ENCODE measurements at regions not wholly inside any gene's neighbourhood (a gene's known extent, or its start where the extent isn't known, plus 50 kb on each side); places are given as distances from the start of the nearest gene placed in this dataset.
A peak's percentile ranks its signal among the peaks of the same experiment; 100 is the strongest.

- TF ChIP-seq EZH2 (IDR thresholded peaks at IDR 0.05) (no peak), POLR2AphosphoS5 (IDR thresholded peaks at IDR 0.05; ENCODE audit: borderline replicate concordance, low read depth, low read length) (no peak), FOXP2 (optimal IDR thresholded peaks at IDR 0.05; ENCODE audit: control extremely low read depth, extremely low read length, insufficient read depth) (no peak)
- no peak overlapping the region for H3K4me3 ChIP-seq
- DNase-seq (ENCODE audit: low read depth, low spot score), result no peak
- H3K27ac ChIP-seq, result peak overlapping the region; percentile 22; the same call in 1 of the 2 replicates
- no peaks in the 10 kb centered on the region for H3K9me3 ChIP-seq (ENCODE audit: low read depth, low read length)
- H3K36me3 ChIP-seq (ENCODE audit: insufficient read depth, low read length), result no peaks in the 10 kb centered on the region
- no peak overlapping the region for H3K9ac ChIP-seq (ENCODE audit: insufficient read length)
Measured at GRCh38 chr13:85610024-85610423, 189.2 kb downstream of the SLITRK6 start.

GRCh38 chr13:85608255-85608829 lies 190.9 kb downstream of the SLITRK6 start:
- Histone ChIP-seq H3K36me3 (ENCODE audit: insufficient read depth, low read length) (no peaks in the 10 kb centered on the region), H3K27ac (no peak overlapping the region), H3K4me3 (no peak overlapping the region), H3K9me3 (ENCODE audit: low read depth, low read length) (no peaks in the 10 kb centered on the region), H3K9ac (ENCODE audit: insufficient read length) (no peak overlapping the region)
- TF ChIP-seq POLR2AphosphoS5 (IDR thresholded peaks at IDR 0.05; ENCODE audit: borderline replicate concordance, low read depth, low read length) (no peak), EZH2 (IDR thresholded peaks at IDR 0.05) (no peak), FOXP2 (optimal IDR thresholded peaks at IDR 0.05; ENCODE audit: control extremely low read depth, extremely low read length, insufficient read depth) (no peak)
- DNase-seq (ENCODE audit: low read depth, low spot score), result no peak

GRCh38 chr13:85603735-85604134 lies 195.5 kb downstream of the SLITRK6 start:
- no peak overlapping the region for H3K4me3 ChIP-seq
- no peak overlapping the region for H3K27ac ChIP-seq
- no peak for DNase-seq (ENCODE audit: low read depth, low spot score)
- H3K36me3 ChIP-seq (ENCODE audit: insufficient read depth, low read length), result no peaks in the 10 kb centered on the region
- TF ChIP-seq EZH2 (IDR thresholded peaks at IDR 0.05) (no peak), FOXP2 (optimal IDR thresholded peaks at IDR 0.05; ENCODE audit: control extremely low read depth, extremely low read length, insufficient read depth) (no peak), POLR2AphosphoS5 (IDR thresholded peaks at IDR 0.05; ENCODE audit: borderline replicate concordance, low read depth, low read length) (no peak)
- no peak overlapping the region for H3K9ac ChIP-seq (ENCODE audit: insufficient read length)
- no peaks in the 10 kb centered on the region for H3K9me3 ChIP-seq (ENCODE audit: low read depth, low read length)

DNA sequence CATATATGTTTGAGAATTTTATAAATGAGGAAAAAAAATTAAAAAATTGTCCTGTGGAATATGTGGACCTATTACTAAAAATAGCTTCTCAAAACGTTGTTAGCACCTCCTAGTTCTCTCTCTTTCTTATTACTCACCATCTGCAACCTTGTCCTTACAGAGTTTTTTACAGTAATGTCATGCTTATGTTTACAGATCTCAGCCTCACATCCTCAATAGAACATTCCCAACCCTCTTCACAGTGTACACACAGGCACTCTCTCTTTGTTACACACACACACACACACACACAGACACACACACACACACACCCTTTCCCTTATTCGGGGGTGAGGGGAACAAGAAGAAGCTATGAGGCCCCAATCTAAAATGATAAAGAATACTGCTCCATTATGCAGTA lies 197.7 kb downstream of the SLITRK6 start:
- H3K9me3 ChIP-seq (ENCODE audit: low read depth, low read length), result no peaks in the 10 kb centered on the region

DNA sequence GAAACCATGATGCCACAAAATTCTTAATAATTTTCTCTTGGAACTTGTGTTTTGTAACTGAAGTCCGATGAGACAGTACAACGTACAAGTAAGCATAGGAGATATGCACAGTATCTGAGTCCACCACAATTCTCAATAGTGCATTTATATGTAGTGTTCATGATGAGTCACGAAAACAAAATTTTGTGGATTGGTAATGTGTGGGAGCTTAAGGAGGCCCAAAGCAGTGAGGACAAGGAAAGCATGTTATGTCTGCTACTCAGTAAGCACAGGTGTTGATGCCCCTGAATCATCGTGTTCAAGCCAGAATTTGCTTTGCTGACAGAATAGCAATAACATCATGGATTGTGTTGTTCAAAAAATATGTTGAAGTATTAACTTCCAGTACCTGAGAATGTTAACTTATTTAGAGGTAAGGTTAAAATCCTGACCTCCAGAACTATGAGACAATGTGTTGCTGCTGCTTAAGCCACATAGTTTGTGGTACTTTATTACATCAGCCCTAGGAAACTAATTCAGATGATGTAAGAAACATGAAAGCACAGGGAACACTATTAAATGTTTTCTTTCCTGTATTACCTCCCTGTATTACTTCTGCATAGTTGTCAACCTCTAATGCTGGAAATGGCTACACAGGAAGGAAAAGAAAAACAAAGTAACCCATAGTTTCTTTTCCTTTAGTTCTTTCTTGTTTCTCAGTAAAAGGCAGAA lies 201.3 kb downstream of the SLITRK6 start:
- no peak for DNase-seq (ENCODE audit: low read depth, low spot score)
- no peak overlapping the region for H3K27ac ChIP-seq
- H3K36me3 ChIP-seq (ENCODE audit: insufficient read depth, low read length), result no peaks in the 10 kb centered on the region
- H3K9me3 ChIP-seq (ENCODE audit: low read depth, low read length), result no peaks in the 10 kb centered on the region
- H3K4me3 ChIP-seq, result no peak overlapping the region
- no peak for TF ChIP-seq POLR2AphosphoS5 (IDR thresholded peaks at IDR 0.05; ENCODE audit: borderline replicate concordance, low read depth, low read length)
- TF ChIP-seq EZH2 (IDR thresholded peaks at IDR 0.05), result no peak
- TF ChIP-seq FOXP2 (optimal IDR thresholded peaks at IDR 0.05; ENCODE audit: control extremely low read depth, extremely low read length, insufficient read depth), result no peak
- no peak overlapping the region for H3K9ac ChIP-seq (ENCODE audit: insufficient read length)

More for the DNA sequence above, 197.7 kb downstream of the SLITRK6 start:
- no peak for DNase-seq (ENCODE audit: low read depth, low spot score)
- Histone ChIP-seq H3K9ac (ENCODE audit: insufficient read length) (no peak overlapping the region), H3K27ac (no peak overlapping the region), H3K4me3 (no peak overlapping the region), H3K36me3 (ENCODE audit: insufficient read depth, low read length) (no peaks in the 10 kb centered on the region)
- TF ChIP-seq POLR2AphosphoS5 (IDR thresholded peaks at IDR 0.05; ENCODE audit: borderline replicate concordance, low read depth, low read length) (no peak), FOXP2 (optimal IDR thresholded peaks at IDR 0.05; ENCODE audit: control extremely low read depth, extremely low read length, insufficient read depth) (no peak), EZH2 (IDR thresholded peaks at IDR 0.05) (no peak)

DNA sequence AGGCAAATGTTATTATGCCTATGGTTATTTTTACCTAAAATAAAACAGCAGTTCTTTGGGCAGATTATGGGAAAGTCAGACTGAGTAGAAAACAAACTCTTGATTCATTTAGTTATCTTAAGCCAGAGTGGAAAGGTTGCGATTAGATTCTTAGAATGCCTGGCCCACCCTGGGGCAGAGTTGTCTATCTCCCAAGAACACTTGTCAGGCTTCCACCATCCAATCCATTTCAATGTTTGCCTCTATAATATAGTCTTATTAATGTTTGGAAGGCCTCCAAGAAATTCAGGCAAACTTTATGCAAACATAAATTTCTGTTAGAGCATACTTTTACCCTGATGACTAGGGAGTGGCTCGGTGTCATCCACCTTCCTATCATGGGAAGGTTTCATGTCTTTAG lies 207.0 kb downstream of the SLITRK6 start:
- Histone ChIP-seq H3K9ac (ENCODE audit: insufficient read length) (no peak overlapping the region), H3K27ac (no peak overlapping the region), H3K9me3 (ENCODE audit: low read depth, low read length) (no peaks in the 10 kb centered on the region; the same call in 1 of the 2 replicates), H3K4me3 (no peak overlapping the region), H3K36me3 (ENCODE audit: insufficient read depth, low read length) (no peaks in the 10 kb centered on the region)
- TF ChIP-seq FOXP2 (optimal IDR thresholded peaks at IDR 0.05; ENCODE audit: control extremely low read depth, extremely low read length, insufficient read depth) (no peak), EZH2 (IDR thresholded peaks at IDR 0.05) (no peak), POLR2AphosphoS5 (IDR thresholded peaks at IDR 0.05; ENCODE audit: borderline replicate concordance, low read depth, low read length) (no peak)
- no peak for DNase-seq (ENCODE audit: low read depth, low spot score)

- H3K27ac ChIP-seq, result no peak overlapping the region
- no peak for DNase-seq (ENCODE audit: low read depth, low spot score)
- no peak overlapping the region for H3K9ac ChIP-seq (ENCODE audit: insufficient read length)
- TF ChIP-seq EZH2 (IDR thresholded peaks at IDR 0.05) (no peak), POLR2AphosphoS5 (IDR thresholded peaks at IDR 0.05; ENCODE audit: borderline replicate concordance, low read depth, low read length) (no peak), FOXP2 (optimal IDR thresholded peaks at IDR 0.05; ENCODE audit: control extremely low read depth, extremely low read length, insufficient read depth) (no peak)
- no peaks in the 10 kb centered on the region for H3K36me3 ChIP-seq (ENCODE audit: insufficient read depth, low read length)
- H3K9me3 ChIP-seq (ENCODE audit: low read depth, low read length), result no peaks in the 10 kb centered on the region; the same call in 1 of the 2 replicates
- H3K4me3 ChIP-seq, result no peak overlapping the region
Measured at GRCh38 chr13:85590231-85590931, 208.8 kb downstream of the SLITRK6 start.

GRCh38 chr13:85589021-85589420 lies 210.2 kb downstream of the SLITRK6 start:
- TF ChIP-seq FOXP2 (optimal IDR thresholded peaks at IDR 0.05; ENCODE audit: control extremely low read depth, extremely low read length, insufficient read depth) (no peak), POLR2AphosphoS5 (IDR thresholded peaks at IDR 0.05; ENCODE audit: borderline replicate concordance, low read depth, low read length) (no peak), EZH2 (IDR thresholded peaks at IDR 0.05) (no peak)
- H3K9ac ChIP-seq (ENCODE audit: insufficient read length), result no peak overlapping the region
- H3K27ac ChIP-seq, result no peak overlapping the region
- DNase-seq (ENCODE audit: low read depth, low spot score), result no peak
- H3K9me3 ChIP-seq (ENCODE audit: low read depth, low read length), result no peaks in the 10 kb centered on the region; the same call in 1 of the 2 replicates
- H3K36me3 ChIP-seq (ENCODE audit: insufficient read depth, low read length), result no peaks in the 10 kb centered on the region
- no peak overlapping the region for H3K4me3 ChIP-seq
